HCT116 (cell line): ENCODE measurements at regions not wholly inside any gene's neighbourhood (a gene's known extent, or its start where the extent isn't known, plus 50 kb on each side); places are given as distances from the start of the nearest gene placed in this dataset.

Experiments used
- ATAC-seq: fragments of 200-7000 bp; cut with Tn5 transposase; 2 replicates; pipeline ENCODE4 v1.9.1; 2020; ENCODE audit warnings: mild to moderate bottlenecking, moderate library complexity
- BruUV-seq: library from RNA; stranded (reverse); fragments of 400-500 nt; replicated peaks from 2 replicates; lab custom pipeline; 2021; lab: Mats Ljungman, UMichigan
- CTCF ChIA-PET: fragments of 300-600 bp; sonication (Branson Sonifier 250); formaldehyde crosslinking; loops from one replicate; lab custom pipeline; 2021; ENCODE audit warnings: antibody characterized with exemption; lab: Charles Lee
- POLR2A ChIA-PET: fragments of 300-600, 350-600 bp; sonication (Branson Sonifier 250); formaldehyde crosslinking; loops from one replicate; lab custom pipeline; 2021; ENCODE audit warnings: antibody characterized with exemption; lab: Charles Lee
- RAD21 ChIA-PET, 2 experiments: fragments of 300-600 bp; sonication (Branson Sonifier 250); formaldehyde crosslinking; loops; one replicate each; lab custom pipeline; 2023; ENCODE audit warnings: low total read pairs in 2 of 2; ENCODE audit not compliant: uncharacterized antibody in 2 of 2, unreplicated experiment in 2 of 2, low non-redundant PET in 1 of 2; lab: Charles Lee
- DNase-seq: peaks from one replicate; pipeline ENCODE4 v3.0.0-alpha.2; 2010; ENCODE audit warnings: low read depth, low spot score
- H2AFZ ChIP-seq: fragments of 200-600 bp; shearing (Covaris generic), sonication (generic); 2 replicates; pipeline ENCODE4 v1.6.1; 2017; ENCODE audit warnings: low read depth, mixed run types, mixed read lengths, antibody characterized with exemption, low read length; ENCODE audit not compliant: poor library complexity, severe bottlenecking
- H3K27ac ChIP-seq: 2 replicates; pipeline ENCODE4 v1.5.1; 2012; ENCODE audit warnings: low read depth, low read length
- H3K27me3 ChIP-seq: fragments of 200-600 bp; sonication (generic); 2 replicates; pipeline ENCODE4 v1.6.1; 2016; ENCODE audit warnings: mixed run types, low read length, mixed read lengths; ENCODE audit not compliant: insufficient read depth
- H3K36me3 ChIP-seq, 2 experiments: fragments of 200-500 bp in 1 of 2; fragments of 200-600 bp in 1 of 2; sonication (Bioruptor generic) in 1 of 2; sonication (generic) in 1 of 2; 2 replicates each; pipeline versions ENCODE4 v1.5.1 to v1.6.1; 2014 to 2016; ENCODE audit warnings: low read length in 2 of 2, inconsistent platforms in 1 of 2, mixed read lengths in 1 of 2, mixed run types in 1 of 2; ENCODE audit not compliant: insufficient read depth in 2 of 2, control insufficient read depth in 1 of 2
- H3K4me1 ChIP-seq, 2 experiments: fragments of 200-600 bp in 1 of 2; sonication (generic) in 1 of 2; 2 replicates each; pipeline versions ENCODE4 v1.5.1 to v1.6.1; 2012 to 2017; ENCODE audit warnings: low read length in 2 of 2, inconsistent platforms in 1 of 2, mild to moderate bottlenecking in 1 of 2, mixed read lengths in 1 of 2, mixed run types in 1 of 2, moderate library complexity in 1 of 2; ENCODE audit not compliant: insufficient read depth in 2 of 2, control insufficient read depth in 1 of 2
- H3K4me2 ChIP-seq: fragments of 200-600 bp; sonication (generic); 2 replicates; pipeline ENCODE4 v1.6.1; 2017; ENCODE audit warnings: mixed run types, low read length, mixed read lengths
- H3K4me3 ChIP-seq, 2 experiments: fragments of 200-600 bp in 1 of 2; sonication (generic) in 1 of 2; replicated peaks in 1 of 2; 2 replicates each; pipeline ENCODE4 v1.5.1; 2011 to 2016; ENCODE audit warnings: low read length in 2 of 2, control low read depth in 1 of 2, low read depth in 1 of 2, mild to moderate bottlenecking in 1 of 2, mixed read lengths in 1 of 2, mixed run types in 1 of 2
- H3K79me2 ChIP-seq: fragments of 200-600 bp; sonication (generic); 2 replicates; pipeline ENCODE4 v1.6.1; 2017; ENCODE audit warnings: mild to moderate bottlenecking, mixed run types, low read length, moderate library complexity, mixed read lengths; ENCODE audit not compliant: insufficient read depth
- H3K9ac ChIP-seq: fragments of 200-600 bp; sonication (generic); 2 replicates; pipeline ENCODE4 v1.6.1; 2016; ENCODE audit warnings: low read length, mixed read lengths
- H3K9me2 ChIP-seq: fragments of 200-600 bp; sonication (generic), shearing (Covaris generic); 2 replicates; pipeline ENCODE4 v1.6.1; 2017; ENCODE audit warnings: mixed run types, mild to moderate bottlenecking, moderate library complexity; ENCODE audit not compliant: insufficient read depth
- H3K9me3 ChIP-seq, 2 experiments: fragments of 200-500 bp in 1 of 2; fragments of 200-600 bp in 1 of 2; sonication (Bioruptor generic) in 1 of 2; sonication (generic) in 1 of 2; 2 replicates each; pipeline ENCODE4 v1.6.1; 2014 to 2017; ENCODE audit warnings: low read length in 2 of 2, mixed read lengths in 2 of 2, inconsistent platforms in 1 of 2, low read depth in 1 of 2, mild to moderate bottlenecking in 1 of 2, mixed run types in 1 of 2, moderate library complexity in 1 of 2; ENCODE audit not compliant: control insufficient read depth in 1 of 2, insufficient read depth in 1 of 2
- H4K20me1 ChIP-seq: fragments of 200-600 bp; sonication (generic), shearing (Covaris generic); 2 replicates; pipeline ENCODE4 v1.6.1; 2017; ENCODE audit warnings: mixed run types, mild to moderate bottlenecking, moderate library complexity; ENCODE audit not compliant: insufficient read depth
- ATF3 ChIP-seq: IDR thresholded peaks from 2 replicates; pipeline ENCODE4 v1.6.1; 2012
- CBX3 ChIP-seq: IDR thresholded peaks from 2 replicates; pipeline ENCODE4 v1.6.1; 2012; ENCODE audit warnings: low read depth
- EZH2 ChIP-seq: fragments of 200-600 bp; sonication (generic); IDR thresholded peaks from 2 replicates; pipeline ENCODE4 v1.6.1; 2017; ENCODE audit warnings: antibody characterized with exemption, mixed run types
- EZH2phosphoT487 ChIP-seq: fragments of 200-600 bp; IDR thresholded peaks from 2 replicates; pipeline ENCODE4 v1.6.1; 2018; ENCODE audit warnings: antibody characterized with exemption, borderline replicate concordance
- POLR2A ChIP-seq: IDR thresholded peaks from 2 replicates; pipeline ENCODE4 v1.7.0; 2011; ENCODE audit warnings: borderline replicate concordance; ENCODE audit not compliant: insufficient read depth, insufficient read length; ENCODE audit errors: extremely low read depth
- POLR2AphosphoS5 ChIP-seq: IDR thresholded peaks from 2 replicates; pipeline ENCODE4 v1.6.1; 2011; ENCODE audit warnings: mild to moderate bottlenecking, low read depth, low read length, moderate library complexity
- RAD21 ChIP-seq: IDR thresholded peaks from 2 replicates; pipeline ENCODE4 v1.6.1; 2012; ENCODE audit warnings: low read depth, mild to moderate bottlenecking
- SIN3A ChIP-seq: IDR thresholded peaks from 2 replicates; pipeline ENCODE4 v1.6.1; 2012; ENCODE audit warnings: low read depth
- SP1 ChIP-seq: IDR thresholded peaks from 2 replicates; pipeline ENCODE4 v1.6.1; 2012; ENCODE audit warnings: low read depth
- YY1 ChIP-seq: IDR thresholded peaks from 2 replicates; pipeline ENCODE4 v1.6.1; 2011; ENCODE audit warnings: low read length, low read depth, moderate library complexity, mild to moderate bottlenecking; ENCODE audit not compliant: insufficient replicate concordance; ENCODE audit errors: extremely low read depth
- ZFX ChIP-seq: fragments of 450-650 bp; IDR thresholded peaks from 2 replicates; pipeline ENCODE4 v1.6.1; 2017
- ZNF274 ChIP-seq: fragments of 200-500 bp; sonication (Bioruptor generic); IDR thresholded peaks from 2 replicates; pipeline ENCODE4 v1.6.1; 2014; ENCODE audit warnings: mild to moderate bottlenecking, low read depth, low read length, inconsistent platforms
- intact Hi-C: fragments of 100-400 bp; cut with micrococcal nuclease; formaldehyde crosslinking; loops from 2 replicates; pipeline ENCODE4 v1.10.0; 2022
- TF ChIP-seq, protein P1 (sequence below), 3 experiments: fragments of 200-600 bp in 1 of 3; sonication (generic) in 1 of 3; IDR thresholded peaks in 2 of 3; conservative IDR thresholded peaks in 1 of 3; 2 replicates each; pipeline ENCODE4 v1.5.1; 2012 to 2017; ENCODE audit warnings: low read depth in 2 of 3, low read length in 2 of 3, antibody characterized with exemption in 1 of 3, borderline replicate concordance in 1 of 3, control low read depth in 1 of 3, mild to moderate bottlenecking in 1 of 3, mixed read lengths in 1 of 3, mixed run types in 1 of 3, moderate library complexity in 1 of 3; ENCODE audit not compliant: insufficient read depth in 1 of 3
- TF ChIP-seq, protein P2 (sequence below): IDR thresholded peaks from 2 replicates; pipeline ENCODE4 v1.6.1; 2012

GRCh38 chr1:95671098-95671497, 437.1 kb downstream of the RWDD3 start:
- no peaks in the 10 kb centered on the region for H3K36me3 ChIP-seq
- no peak for DNase-seq
- TF ChIP-seq SIN3A, result no peak
- TF ChIP-seq, all 23 proteins: peak for 0
- ChIA-PET POLR2A (no interaction called here), RAD21 (no interaction called here), CTCF (no interaction called here)
- no peak for ATAC-seq
- Histone ChIP-seq H4K20me1 (no peaks in the 10 kb centered on the region), H3K27me3 (no peaks in the 10 kb centered on the region), H3K4me2 (no peak overlapping the region), H3K79me2 (no peaks in the 10 kb centered on the region), H3K9me2 (no peaks in the 10 kb centered on the region), H3K9ac (no peak overlapping the region), H2AFZ (no peak overlapping the region), H3K4me3 (no peak overlapping the region), H3K4me1 (no peaks in the 10 kb centered on the region), H3K27ac (no peak overlapping the region), H3K9me3 (no peaks in the 10 kb centered on the region)
- no TSS peak for BruUV-seq
- intact Hi-C loops, result no loop called here

DNA sequence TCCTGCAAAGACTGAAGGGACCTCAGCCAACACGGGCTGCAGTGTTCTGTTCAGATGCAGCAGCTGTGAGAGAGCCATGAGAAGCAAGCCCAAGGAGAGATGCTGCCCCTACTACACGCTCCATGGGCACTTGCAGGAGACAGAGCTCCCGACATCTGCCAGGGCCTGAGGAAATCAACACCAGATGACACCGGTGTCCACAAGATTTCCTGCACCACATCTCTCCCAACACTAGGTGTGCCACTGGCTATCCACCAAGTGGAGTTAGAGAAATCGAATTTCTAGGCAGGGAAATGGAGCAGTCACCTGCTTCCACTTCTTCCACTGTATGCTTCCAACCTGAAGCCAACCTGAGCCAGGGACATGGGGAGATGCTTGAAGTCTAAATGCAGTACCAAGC, 445.3 kb downstream of the RWDD3 start:
- RAD21 ChIA-PET, result no interaction called here
- H3K27me3 ChIP-seq, result no peaks in the 10 kb centered on the region
- no peak for DNase-seq

DNA sequence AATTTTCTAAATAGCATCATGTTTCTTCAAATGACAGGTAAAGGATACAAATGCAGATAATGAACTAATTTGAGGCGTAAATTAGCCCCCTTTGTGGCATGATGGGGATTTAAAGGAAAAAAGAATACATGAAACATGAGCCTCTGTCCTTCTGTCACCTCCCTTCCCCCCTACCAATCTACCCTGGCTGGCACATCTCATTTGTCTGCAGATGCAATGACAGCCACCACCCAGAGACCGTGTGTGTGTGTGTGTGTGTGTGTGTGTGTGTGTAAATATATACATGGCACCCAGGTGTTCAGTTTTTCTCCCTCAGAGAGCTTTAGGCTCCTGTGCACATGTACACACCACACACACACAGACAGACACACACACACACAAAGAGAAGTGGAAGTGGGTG, 451.1 kb downstream of the RWDD3 start:
- no peak overlapping the region for H2AFZ ChIP-seq
- H3K4me2 ChIP-seq, result no peak overlapping the region
- H3K4me1 ChIP-seq, result no peaks in the 10 kb centered on the region
- no peaks in the 10 kb centered on the region for H3K36me3 ChIP-seq
- no peaks in the 10 kb centered on the region for H3K79me2 ChIP-seq
- intact Hi-C loops, result no loop called here
- BruUV-seq, result no TSS peak
- no peaks in the 10 kb centered on the region for H3K27me3 ChIP-seq
- POLR2A ChIA-PET, result no interaction called here
- ATAC-seq (no peak), DNase-seq (no peak)
- H3K9me2 ChIP-seq, result no peaks in the 10 kb centered on the region
- CTCF ChIA-PET, result no interaction called here
- H3K4me3 ChIP-seq, result no peak overlapping the region
- H3K27ac ChIP-seq, result no peak overlapping the region
- H3K9me3 ChIP-seq, result no peaks in the 10 kb centered on the region
- no peaks in the 10 kb centered on the region for H4K20me1 ChIP-seq
- RAD21 ChIA-PET, result no interaction called here
- no peak overlapping the region for H3K9ac ChIP-seq
- TF ChIP-seq, protein P1, sequence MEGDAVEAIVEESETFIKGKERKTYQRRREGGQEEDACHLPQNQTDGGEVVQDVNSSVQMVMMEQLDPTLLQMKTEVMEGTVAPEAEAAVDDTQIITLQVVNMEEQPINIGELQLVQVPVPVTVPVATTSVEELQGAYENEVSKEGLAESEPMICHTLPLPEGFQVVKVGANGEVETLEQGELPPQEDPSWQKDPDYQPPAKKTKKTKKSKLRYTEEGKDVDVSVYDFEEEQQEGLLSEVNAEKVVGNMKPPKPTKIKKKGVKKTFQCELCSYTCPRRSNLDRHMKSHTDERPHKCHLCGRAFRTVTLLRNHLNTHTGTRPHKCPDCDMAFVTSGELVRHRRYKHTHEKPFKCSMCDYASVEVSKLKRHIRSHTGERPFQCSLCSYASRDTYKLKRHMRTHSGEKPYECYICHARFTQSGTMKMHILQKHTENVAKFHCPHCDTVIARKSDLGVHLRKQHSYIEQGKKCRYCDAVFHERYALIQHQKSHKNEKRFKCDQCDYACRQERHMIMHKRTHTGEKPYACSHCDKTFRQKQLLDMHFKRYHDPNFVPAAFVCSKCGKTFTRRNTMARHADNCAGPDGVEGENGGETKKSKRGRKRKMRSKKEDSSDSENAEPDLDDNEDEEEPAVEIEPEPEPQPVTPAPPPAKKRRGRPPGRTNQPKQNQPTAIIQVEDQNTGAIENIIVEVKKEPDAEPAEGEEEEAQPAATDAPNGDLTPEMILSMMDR (IDR thresholded peaks at IDR 0.05 in 2 of 3, conservative IDR thresholded peaks at IDR 0.05 in 1 of 3; ENCODE audit: borderline replicate concordance in 1 of 3, insufficient read depth in 1 of 3, low read depth in 2 of 3, low read length in 2 of 3), result no peak
- no peak for TF ChIP-seq POLR2A
- no peak for TF ChIP-seq ATF3
- no peak for TF ChIP-seq POLR2AphosphoS5
- no peak for TF ChIP-seq EZH2phosphoT487
- no peak for TF ChIP-seq SP1
- TF ChIP-seq CBX3, result no peak
- TF ChIP-seq, protein P2, sequence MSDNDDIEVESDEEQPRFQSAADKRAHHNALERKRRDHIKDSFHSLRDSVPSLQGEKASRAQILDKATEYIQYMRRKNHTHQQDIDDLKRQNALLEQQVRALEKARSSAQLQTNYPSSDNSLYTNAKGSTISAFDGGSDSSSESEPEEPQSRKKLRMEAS, result no peak
- no peak for TF ChIP-seq EZH2
- no peak for TF ChIP-seq ZFX
- TF ChIP-seq YY1, result no peak

More for the DNA sequence above, 445.3 kb downstream of the RWDD3 start:
- POLR2A ChIA-PET, result no interaction called here
- Histone ChIP-seq H3K4me1 (no peaks in the 10 kb centered on the region), H3K27ac (no peak overlapping the region), H2AFZ (no peak overlapping the region), H4K20me1 (no peaks in the 10 kb centered on the region), H3K79me2 (no peaks in the 10 kb centered on the region), H3K36me3 (no peaks in the 10 kb centered on the region), H3K4me3 (no peak overlapping the region), H3K9me2 (no peaks in the 10 kb centered on the region), H3K9me3 (no peaks in the 10 kb centered on the region), H3K9ac (no peak overlapping the region), H3K4me2 (no peak overlapping the region)
- TF ChIP-seq SIN3A (no peak), ZNF274 (no peak), ZFX (no peak), EZH2 (no peak), RAD21 (0 out of 2 replicates have a peak, but pooled peaks have one; percentile 8)
- CTCF ChIA-PET, result no interaction called here
- intact Hi-C loops, result no loop called here
- BruUV-seq, result no TSS peak
- ATAC-seq, result 0 out of 2 replicates have a peak, but pooled peaks have one; percentile 38
